ENCODE measurements at regions not wholly inside any gene's neighbourhood (a gene's known extent, or its start where the extent isn't known, plus 50 kb on each side); places are given as distances from the start of the nearest gene placed in this dataset.

- no peaks in the 10 kb centered on the region for H3K9me3 ChIP-seq (ENCODE audit: control insufficient read depth, insufficient read depth, low read depth, low read length)
- in situ Hi-C loops (cut with HindIII; ENCODE audit: low pct_unique_long_range_greater_than_20kb, low sequenced_read_pairs), result no loop called here
Observed at GRCh38 chr2:156695020-156695419, 258.8 kb downstream of the GPD2 start.

GRCh38 chr2:156695595-156695994 lies 259.4 kb downstream of the GPD2 start:
- intact Hi-C loops (cut with micrococcal nuclease; ENCODE audit: unreplicated experiment) (no loop called here), in situ Hi-C loops (cut with HindIII; ENCODE audit: low pct_unique_long_range_greater_than_20kb, low sequenced_read_pairs) (no loop called here)
- no peak overlapping the region for H3K4me3 ChIP-seq (ENCODE audit: low read depth in 2 of 2, low read length in 2 of 2)
- no peaks in the 10 kb centered on the region for H3K36me3 ChIP-seq (ENCODE audit: control insufficient read depth, insufficient read depth, low read length)
- H3K4me1 ChIP-seq (ENCODE audit: control insufficient read depth, insufficient read depth, low read length), result no peaks in the 10 kb centered on the region
- H3K27ac ChIP-seq (ENCODE audit: low read length), result no peak overlapping the region
- ATAC-seq (no peak), DNase-seq (ENCODE audit: low read depth, low spot score) (no peak)
- no peaks in the 10 kb centered on the region for H3K27me3 ChIP-seq (ENCODE audit: control insufficient read depth, insufficient read depth, low read length)
- POLR2A ChIA-PET, result no interaction called here
- TF ChIP-seq REST (IDR thresholded peaks at IDR 0.05; ENCODE audit: insufficient read depth in 1 of 2, low read depth in 2 of 2, low read length in 1 of 2), result no peak
- no peak for TF ChIP-seq SIN3A (IDR thresholded peaks at IDR 0.05; ENCODE audit: borderline replicate concordance, insufficient read depth, low read depth, low read length)
- TF ChIP-seq CTCF (IDR thresholded peaks at IDR 0.05), result no peak
- TF ChIP-seq TCF7L2 (IDR thresholded peaks at IDR 0.05; ENCODE audit: low read depth, low read length), result no peak
- no peak for TF ChIP-seq POLR2AphosphoS5 (IDR thresholded peaks at IDR 0.05; ENCODE audit: low read depth, low read length)
- no peaks in the 10 kb centered on the region for H3K9me3 ChIP-seq (ENCODE audit: control insufficient read depth, insufficient read depth, low read depth, low read length)
- no TSS peak for BruUV-seq (replicated peaks)
- CTCF ChIA-PET, result no interaction called here

More at GRCh38 chr2:156695020-156695419, 258.8 kb downstream of the GPD2 start:
- BruUV-seq (replicated peaks), result no TSS peak
- Histone ChIP-seq H3K27ac (ENCODE audit: low read length) (no peak overlapping the region), H3K36me3 (ENCODE audit: control insufficient read depth, insufficient read depth, low read length) (no peaks in the 10 kb centered on the region), H3K4me3 (ENCODE audit: low read depth in 2 of 2, low read length in 2 of 2) (no peak overlapping the region), H3K4me1 (ENCODE audit: control insufficient read depth, insufficient read depth, low read length) (no peaks in the 10 kb centered on the region), H3K27me3 (ENCODE audit: control insufficient read depth, insufficient read depth, low read length) (no peaks in the 10 kb centered on the region)
- ATAC-seq, result no peak
- intact Hi-C loops (cut with micrococcal nuclease; ENCODE audit: unreplicated experiment), result no loop called here
- CTCF ChIA-PET, result no interaction called here
- TF ChIP-seq REST (IDR thresholded peaks at IDR 0.05; ENCODE audit: insufficient read depth in 1 of 2, low read depth in 2 of 2, low read length in 1 of 2) (no peak), CTCF (IDR thresholded peaks at IDR 0.05) (no peak), TCF7L2 (IDR thresholded peaks at IDR 0.05; ENCODE audit: low read depth, low read length) (no peak), POLR2AphosphoS5 (IDR thresholded peaks at IDR 0.05; ENCODE audit: low read depth, low read length) (no peak), SIN3A (IDR thresholded peaks at IDR 0.05; ENCODE audit: borderline replicate concordance, insufficient read depth, low read depth, low read length) (no peak)
- POLR2A ChIA-PET, result no interaction called here
- no peak for DNase-seq (ENCODE audit: low read depth, low spot score)
